NCI-H146 (cell line): ENCODE measurements at regions not wholly inside any gene's neighbourhood (a gene's known extent, or its start where the extent isn't known, plus 50 kb on each side); places are given as distances from the start of the nearest gene placed in this dataset.

Experiments
- DNase-seq: peaks from one replicate; lab custom pipeline; 2025; lab: John Stamatoyannopoulos, UW

DNA sequence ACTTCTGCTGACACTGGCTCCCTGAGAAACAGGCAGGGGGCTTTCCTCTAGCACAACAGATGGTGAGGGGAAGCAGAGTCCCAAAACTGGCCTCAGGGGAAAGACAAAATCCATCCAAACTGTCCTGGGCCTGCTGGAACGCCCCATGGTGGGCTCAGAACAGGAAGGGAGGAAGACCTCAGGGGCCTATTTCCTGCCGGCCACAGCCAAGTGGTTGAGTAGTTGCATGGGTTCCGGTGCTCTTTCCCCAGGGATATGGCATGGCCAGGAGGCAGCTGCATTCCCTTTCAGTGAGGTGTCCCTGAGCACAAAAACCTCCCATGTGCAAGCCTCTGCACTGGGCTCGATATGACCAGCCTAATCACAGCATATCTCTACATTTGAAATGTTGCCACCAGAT is 303.0 kb upstream of the IRX5 start:
- no peak for DNase-seq

DNA sequence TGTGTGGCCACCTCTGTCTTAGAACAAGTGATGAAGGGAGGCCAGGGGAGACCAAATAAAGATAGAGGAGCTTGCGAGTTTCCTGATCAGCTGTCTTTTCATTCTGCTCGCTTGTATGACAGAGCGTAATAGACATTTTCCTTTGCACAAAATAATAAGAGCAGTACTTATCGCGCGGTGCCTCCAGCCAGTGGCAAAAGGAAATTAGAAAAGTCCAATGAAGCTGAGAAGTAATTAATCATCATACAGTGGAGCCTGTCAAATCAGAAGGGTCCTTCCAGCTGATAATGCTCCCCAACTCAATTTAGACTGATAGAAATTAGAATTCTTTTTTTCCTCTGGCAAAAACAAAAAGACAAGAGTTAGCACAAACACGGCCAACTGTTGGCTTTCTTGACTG is 307.0 kb upstream of the IRX5 start:
- no peak for DNase-seq

DNA sequence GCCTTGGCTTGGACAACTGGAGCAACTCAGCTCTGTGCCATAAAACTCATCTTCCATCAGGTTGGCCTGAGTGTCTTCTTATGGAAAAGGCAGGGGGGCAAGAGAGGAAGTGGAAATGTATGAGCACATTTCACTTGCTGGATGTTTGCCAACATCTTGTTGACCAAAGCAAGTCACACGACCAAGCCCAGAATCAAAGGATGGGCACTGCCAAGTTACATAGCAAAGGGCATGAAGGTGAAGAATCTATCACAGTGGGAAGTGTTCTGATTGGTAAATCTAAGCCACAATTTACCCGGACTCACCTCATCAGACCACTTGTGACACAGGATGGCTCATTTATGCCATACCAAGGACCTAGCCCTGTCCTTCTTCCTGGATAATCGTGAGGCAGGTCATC is 310.5 kb upstream of the IRX5 start:
- DNase-seq, result no peak

DNA sequence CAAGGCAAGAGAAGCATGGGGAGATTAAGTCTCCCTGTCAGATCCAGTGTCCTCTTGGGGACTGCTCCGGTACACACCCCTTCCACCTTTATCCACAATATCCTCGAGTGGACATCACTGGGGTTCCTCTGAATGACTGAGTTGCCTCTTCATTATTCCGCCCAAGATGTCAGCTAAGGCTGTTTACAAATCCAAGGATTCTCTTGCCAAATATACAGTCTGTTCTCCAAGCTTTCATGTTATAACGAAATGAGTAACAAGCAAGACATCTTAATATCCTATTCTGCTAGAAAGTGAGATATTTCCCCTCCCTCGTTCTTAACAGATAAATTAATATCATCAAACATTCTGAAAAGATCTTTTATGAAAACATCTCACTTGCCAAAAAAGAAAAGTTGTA is 314.1 kb upstream of the IRX5 start:
- no peak for DNase-seq

DNA sequence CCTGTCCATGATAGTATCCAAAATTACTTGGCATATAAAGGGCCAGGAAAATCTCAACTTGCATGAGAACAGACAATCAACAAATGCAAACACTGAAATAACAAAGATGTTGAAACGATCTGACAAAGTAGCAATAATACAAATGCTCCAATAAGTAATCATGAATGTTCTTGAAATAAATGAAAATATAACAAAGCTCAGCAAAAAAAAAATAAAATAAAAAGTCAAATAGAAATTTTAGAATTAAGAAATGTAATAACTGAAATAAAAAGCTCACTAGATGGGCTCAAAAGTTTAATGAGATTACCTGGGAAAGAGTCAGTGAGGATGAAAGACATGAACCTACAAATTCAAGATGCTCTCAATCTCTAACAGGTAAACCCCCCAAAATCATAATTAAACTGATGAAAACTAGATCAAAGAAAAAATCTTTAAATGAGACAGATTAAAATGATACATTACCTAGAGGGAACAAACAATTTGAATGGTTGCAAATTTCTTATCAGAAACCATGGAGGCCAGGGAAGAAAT is 319.0 kb upstream of the IRX3 start:
- DNase-seq, result no peak

DNA sequence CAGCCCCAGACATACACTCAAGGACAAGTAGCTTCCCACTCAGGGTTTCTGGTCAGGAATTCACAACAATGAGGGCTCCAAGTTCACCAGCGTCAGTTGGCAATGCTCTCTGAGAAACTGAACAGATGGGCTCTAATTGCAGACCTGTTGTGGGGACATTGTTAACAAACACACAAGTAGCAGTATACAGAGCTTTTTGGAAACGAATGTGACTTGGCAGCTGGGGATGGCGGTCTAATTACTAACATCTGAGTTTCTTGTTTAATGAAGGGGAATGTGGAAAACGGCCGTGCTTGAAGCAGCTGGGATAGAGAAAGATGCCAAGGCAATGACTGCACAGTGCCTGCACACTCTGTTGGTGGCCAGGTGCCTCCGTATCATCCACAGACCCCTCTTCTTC is 316.1 kb upstream of the IRX3 start:
- no peak for DNase-seq

DNA sequence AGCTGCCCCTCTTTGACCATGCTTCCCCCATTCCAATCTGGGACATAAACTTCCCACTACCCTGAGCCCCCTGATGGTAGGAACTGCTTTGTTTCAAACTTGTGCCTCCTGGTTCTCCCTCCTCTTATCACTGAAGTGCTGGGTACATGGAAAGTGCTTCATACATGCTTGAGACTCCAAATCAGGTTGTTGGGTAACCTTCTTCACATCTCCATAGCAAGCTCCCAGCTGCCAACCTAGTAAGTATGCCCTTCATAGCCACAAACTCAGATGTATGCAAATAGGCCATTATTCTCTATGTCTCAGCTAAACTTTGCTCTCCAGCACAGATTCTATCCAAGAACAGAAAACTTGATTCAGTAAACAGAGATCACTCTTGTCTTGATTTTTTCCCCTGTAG is 310.6 kb upstream of the IRX3 start:
- no peak for DNase-seq

DNA sequence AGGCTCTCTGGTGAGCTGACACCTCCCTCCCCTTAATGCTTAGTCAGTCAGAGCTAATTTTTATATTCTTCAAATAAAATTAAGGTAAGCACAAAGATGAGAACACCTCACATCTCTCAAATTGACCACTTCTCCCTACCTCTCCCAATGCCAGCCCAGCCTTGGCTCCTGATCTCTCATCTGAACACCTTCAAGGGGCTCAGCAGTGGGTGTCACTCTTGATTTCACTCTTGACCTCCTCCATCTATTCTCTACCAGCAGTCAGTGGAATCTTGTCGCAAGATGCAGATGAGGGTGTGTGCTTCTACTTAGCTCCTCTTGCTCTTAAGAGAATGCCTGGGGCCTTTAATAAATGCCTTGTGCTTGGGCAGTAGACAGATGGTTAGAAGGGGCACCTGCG is 309.0 kb upstream of the IRX3 start:
- no peak for DNase-seq

DNA sequence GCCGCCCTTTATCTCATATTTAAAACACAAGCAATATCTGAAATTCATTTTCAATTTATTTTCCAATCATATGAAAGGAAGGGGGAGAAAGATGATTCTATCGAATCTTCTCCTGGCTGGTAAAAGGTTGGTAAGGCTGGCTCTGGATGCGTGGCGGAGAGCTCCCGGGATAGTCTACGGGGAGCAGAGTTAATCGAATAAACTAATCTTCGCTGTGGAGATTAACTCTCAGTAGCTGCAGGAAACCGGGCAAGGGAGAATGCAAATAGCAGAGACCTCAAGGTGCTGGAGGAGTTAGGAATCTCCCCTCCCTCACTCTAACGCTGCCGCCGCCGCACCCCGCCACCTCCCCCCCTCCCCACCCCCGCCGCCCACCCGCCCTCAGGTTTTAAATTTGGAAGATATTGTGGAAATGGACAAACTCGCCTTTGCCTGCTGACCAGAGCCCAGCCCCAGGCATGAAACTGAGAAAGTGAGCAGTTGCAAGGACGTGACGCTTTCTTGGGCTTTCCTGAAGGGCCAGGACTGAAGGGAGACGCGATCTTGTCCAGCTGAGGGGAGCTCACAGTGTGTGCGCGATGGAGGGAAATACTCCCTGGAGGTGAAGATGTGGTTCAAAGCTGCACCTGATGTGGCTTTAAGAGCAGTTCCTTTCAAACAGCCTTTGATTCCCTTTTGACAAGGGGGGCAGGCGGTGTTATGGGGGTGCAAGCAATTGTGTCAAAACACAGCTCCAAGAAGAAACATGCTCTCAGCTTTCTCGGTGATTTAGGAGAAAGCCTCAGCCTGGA is 308.2 kb upstream of the IRX3 start:
- DNase-seq, result no peak

DNA sequence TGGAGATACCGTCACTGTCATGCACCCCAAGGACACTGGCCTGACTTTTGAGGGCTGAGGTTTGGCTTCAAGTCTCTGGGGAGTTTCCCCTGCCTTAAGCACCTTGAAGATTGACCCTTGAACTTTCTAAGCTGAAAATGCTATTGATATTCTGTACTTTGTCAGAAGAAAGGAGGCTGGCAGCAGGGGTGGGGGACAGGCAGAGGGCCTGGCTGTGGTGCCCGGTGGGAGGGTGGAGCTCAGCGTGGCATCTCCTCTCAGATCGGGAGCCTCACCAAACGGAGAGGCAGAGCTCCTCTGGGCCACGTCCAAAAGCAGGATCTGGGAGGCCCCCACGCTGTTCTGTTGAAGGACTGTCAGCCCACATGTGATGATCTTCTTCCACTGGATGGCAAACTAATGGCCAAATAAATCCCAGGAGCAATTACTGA is 305.2 kb upstream of the IRX3 start:
- peak; percentile 0 for DNase-seq

DNA sequence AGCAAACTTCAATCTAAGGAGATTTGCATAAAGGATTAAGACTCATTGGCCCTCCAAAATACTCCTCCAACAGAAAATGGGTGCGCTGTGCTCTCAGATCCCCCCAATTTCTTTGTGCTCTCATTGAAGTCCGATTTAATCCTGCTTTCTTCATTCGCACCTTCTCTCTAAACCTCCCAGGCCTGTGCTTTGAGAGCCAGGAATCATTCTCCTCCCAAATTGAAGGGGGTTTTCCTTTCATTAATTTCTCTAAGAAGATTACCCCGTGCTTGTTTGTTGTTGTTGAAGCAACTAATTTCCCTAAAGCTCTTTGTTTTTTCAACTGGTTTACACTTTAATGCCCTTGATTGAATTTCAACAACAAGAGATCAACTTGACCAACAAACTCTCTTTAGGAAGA is 304.2 kb upstream of the IRX3 start:
- no peak for DNase-seq

DNA sequence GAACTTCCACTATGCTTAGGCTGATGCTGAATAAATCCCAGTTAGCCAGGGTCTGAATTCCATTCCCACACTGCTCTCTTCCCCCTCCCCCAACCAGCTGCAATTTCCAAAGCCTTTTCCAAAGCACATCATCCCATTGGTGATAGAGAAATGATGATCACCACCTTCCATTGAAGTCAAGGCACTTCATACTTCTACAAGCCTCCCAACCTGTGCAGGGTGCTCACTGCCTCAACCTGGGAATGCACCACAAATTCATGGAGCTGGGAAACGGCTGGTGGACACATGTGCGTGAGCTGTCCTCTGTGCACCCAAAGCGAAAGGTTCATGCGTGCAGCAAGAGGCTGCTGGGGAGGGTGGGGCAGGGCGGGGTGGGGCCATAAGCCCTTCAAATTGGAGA is 302.7 kb upstream of the IRX3 start:
- no peak for DNase-seq

DNA sequence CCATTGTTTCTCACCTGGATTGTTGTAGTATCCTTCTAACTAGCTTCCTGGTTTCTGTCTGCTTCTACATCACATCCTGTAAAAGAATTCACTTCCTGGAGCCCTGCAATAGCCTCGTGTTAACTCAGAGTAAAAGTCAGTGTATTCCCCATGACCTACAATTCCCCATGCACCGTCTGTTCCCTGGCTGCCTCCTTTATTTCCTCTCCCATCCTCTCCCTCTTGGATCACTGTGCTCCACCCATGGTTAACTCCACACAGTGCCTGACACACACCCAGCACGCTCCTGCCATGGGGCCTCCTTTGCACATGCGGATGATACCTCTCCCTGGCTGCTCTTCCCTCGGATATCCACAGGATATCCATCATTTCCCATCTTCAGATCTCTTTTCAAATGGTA is 301.4 kb upstream of the IRX3 start:
- DNase-seq, result no peak

DNA sequence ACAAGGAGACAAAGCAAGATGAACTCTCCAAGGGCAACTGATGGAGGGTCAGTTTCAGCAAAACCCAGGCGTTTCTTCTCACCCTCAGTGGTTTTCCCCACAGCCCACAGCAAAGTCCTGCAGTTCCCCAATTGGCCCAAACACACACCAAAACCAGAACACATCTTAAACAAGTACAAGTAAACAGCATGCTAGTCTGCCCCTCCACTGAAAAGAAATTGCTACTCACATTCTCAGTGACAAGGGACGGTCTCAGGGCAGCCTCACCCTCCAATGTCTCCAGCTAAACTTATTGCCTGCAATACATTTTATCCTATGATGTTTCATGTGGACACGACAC is 300.6 kb upstream of the IRX3 start:
- DNase-seq, result no peak

DNA sequence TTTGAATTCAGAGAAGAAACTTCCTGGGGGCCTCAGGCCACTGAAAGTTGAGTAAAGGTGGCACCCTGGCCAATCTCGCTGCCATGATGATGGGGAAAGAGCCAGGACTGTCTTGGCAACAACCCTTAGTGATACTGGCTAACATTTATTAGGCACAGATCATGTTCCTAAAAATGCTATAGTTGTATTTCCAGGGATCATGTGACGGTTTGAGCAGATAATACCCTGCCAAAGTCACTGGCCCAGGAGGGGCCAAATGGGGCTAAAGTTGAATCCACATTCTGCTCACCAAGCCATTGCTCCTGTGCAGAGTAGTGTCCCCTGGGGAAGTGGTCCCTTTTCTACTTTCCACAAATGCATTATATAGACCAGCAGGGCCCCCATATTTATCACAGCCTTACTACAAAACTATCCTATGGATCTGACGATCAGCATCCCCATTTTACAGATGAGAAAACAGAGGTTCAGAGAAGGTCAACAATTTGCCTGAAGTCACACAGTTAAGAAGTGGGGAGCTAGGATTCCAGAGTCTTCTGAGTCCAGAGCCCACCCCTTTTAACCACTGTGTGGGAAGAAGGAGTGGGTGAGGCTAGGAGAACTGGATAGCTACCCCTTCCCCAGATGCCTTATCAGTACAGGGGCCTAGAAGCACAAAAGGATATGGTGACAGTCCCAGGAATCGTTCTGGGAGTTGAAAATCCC is 300.0 kb upstream of the IRX3 start:
- DNase-seq, result no peak

DNA sequence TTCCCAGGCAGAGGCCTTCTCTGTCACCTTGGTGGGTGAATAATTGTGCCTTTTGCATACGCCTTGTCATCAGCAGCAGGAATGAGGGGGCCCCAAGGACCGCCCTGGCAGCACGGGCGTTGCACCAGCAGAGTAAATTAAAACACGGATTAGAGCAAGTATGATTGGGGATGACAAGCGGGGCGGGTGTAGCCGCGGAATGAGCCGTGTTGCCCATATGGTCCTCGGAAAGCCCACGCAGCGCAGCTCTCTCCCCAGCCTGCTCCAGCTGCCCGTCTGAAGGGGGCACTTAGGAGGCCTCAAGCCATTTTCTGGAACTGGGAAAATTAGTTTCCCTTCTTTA is 299.4 kb upstream of the IRX3 start:
- no peak for DNase-seq

DNA sequence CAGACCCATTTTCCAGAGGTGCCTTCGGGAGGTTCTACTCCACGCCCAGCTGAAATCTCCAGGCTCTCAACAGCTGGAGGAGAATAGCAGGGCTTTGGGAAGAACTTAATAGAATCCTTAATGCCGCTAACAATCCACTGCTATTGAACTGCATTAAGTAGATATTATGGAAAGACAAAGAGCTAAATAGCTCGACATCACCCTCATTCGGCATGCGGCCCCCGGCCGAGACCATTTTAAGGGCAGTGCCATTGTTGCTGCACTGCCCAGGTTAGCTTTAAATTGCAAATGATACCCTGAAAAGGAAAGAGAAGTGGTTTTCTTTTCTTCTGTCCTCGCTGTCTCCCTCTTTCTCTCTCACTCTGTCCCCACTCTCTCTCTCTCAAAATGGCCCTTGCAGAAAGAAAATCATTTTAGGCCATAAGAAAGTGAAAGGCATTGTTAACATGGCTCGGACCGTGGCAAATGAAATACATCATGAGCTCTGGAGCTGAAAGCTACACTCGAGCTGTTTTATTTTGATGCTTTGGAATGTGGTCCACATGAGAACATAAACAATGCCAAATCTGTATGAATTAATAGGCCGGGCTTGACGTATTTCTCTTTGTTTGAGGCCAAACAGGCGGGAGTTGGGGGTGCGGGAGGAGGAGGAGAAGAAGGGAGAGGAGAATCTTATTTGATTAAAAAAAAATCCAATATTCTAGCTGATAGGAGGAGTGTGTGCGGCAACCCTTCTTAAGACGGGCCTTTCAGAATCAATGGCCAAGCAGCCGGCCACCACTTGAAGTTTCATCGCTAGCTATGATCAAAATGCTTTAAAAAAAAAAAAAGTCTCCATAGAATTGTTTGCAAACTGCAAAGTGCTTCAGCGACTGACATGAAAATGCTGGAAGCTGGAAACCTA is 298.8 kb upstream of the IRX3 start:
- DNase-seq, result no peak

DNA sequence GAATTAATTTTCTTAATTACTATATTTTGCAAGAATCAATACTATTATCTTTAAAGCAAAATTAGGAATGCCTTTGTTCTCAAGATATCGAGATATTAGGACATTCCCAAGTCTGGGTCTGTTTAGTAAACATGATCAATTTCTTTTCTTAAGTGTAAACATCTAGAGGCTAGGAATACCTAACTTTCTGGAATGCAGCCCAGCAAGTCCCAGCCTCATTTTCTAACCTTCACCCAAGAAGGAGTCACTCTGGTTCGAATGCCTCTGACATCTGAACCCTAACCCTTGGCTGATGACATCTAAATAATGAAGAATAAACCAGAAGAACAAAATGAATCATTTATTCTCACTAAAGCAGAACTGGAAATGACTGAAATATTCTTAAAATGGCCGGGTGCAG is 297.5 kb upstream of the IRX3 start:
- DNase-seq, result no peak

DNA sequence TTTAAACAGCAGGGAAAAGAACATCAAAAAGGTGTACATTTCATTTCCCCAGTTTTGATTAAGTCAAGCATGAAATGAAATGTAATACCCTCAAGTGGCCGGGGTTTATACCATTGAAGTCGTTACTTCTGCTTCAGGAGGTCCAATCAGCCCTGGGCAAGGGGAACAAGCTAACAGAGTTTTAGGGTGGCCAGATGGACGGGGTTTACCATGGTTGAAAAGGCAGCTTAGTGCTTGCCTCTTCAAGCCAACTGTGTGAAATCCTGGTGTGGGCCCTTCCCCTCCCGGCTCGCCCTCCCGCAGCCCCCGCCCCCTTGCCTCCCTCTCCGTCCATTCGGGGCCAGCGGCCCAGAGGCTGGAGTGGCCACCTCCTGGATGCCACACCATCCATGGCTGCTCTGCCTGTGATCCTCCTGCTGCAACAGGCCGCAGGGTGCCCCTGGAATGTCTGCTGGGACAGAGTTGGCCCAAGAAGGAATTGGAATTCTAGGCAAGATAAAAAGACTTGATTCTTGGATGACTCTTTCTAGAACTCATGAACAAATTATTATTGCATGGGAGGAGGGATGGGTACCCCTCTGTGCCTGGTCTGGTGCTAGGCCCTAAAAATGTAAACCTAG is 296.2 kb upstream of the IRX3 start:
- DNase-seq, result no peak

DNA sequence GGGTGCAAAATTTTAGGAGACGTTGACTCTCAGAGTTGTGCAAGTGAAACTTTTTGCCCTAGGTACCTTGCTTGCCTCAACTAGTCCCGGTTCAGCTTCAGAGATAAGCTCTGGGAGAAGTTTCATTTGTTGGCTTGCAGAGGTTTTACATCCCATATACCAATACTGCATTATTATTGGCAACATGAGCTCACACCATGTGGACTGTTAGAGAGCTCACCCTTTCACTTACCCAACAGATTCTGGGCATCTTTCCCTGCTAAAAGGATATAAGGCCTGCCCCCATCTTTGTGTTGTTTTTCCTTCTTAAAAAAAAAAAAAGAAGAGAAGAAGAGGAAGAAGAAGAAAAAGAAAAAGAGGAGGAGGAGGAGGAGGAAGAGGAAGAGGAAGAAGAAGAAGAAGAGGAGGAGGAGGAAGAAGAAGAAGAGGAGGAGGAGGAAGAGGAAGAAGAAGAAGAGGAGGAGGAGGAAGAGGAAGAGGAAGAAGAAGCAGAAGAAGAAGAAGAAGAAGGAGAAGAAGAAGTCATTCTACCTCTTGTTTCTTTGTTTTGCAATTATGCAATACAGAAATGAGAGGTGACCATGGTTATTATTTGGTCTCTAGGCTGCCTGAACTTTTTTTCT is 292.6 kb upstream of the IRX3 start:
- DNase-seq, result no peak

DNA sequence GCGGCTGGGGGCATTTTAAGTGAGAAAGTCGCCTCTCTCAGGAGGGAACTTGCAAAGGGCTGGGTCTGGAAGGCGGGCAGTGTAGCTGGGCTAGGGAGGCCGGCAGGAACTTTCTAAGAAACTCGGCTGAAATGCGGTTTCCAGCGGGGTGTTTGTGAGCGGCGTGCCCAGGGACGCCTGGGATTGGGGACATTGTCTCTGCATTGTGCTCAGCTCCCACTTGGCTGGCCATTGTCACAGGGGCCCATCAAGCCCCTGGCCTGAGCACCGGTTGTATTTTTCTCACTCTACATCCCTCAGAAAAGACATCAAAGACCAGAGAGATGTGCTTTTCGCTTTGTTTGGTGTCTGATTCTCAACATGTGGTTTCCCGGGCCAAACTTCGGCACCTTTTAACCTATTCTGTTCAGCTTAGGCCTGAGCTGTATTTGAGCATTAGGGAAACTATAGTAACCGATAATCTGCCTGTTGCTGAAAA is 291.1 kb upstream of the IRX3 start:
- no peak for DNase-seq

DNA sequence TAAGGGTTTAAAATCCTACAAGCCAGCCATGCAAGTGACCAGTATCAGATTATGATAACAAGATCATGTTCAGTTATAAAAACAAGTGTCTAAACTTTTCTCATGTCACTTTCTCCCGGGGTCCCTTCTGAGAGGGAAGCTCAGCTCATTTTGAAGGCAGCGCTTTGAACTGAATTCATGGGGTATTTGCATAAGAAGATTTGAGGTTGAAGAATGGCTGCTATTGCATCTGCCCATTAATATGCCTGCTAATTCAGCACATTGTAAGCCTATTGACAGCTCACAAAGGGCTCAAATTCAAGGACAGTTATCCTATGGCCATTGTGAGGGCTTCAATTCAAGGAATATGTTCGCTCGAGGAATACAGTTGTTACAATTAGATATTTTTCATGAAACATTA is 290.2 kb upstream of the IRX3 start:
- DNase-seq, result no peak
